Upper lobe of left lung (tissue), 4 donors: ENCODE measurements at regions not wholly inside any gene's neighbourhood (a gene's known extent, or its start where the extent isn't known, plus 50 kb on each side); places are given as distances from the start of the nearest gene placed in this dataset.

Experiments
- CTCF ChIP-seq, 6 experiments: fragments of 450-650 bp in 4 of 6; fragments of 200-600 bp in 2 of 6; sonication (generic) in 2 of 6; IDR thresholded peaks; one replicate each; pipeline ENCODE4 v1.5.1; 2016 to 2019; ENCODE audit warnings: antibody characterized with exemption in 6 of 6
- POLR2A ChIP-seq, 4 donors: fragments of 450-650 bp; IDR thresholded peaks; one replicate each; pipeline ENCODE4 v1.5.1; 2016 to 2017; ENCODE audit warnings: antibody characterized with exemption in 4 of 4, mild to moderate bottlenecking in 2 of 4
- POLR2AphosphoS5 ChIP-seq, 2 donors: sonication (generic); formaldehyde crosslinking; IDR thresholded peaks; one replicate each; pipeline ENCODE4 v1.5.1; 2017; ENCODE audit warnings: antibody characterized with exemption in 2 of 2

- TF ChIP-seq CTCF (IDR thresholded peaks at IDR 0.05) = no peak
- TF ChIP-seq POLR2AphosphoS5 (IDR thresholded peaks at IDR 0.05) = no peak
- TF ChIP-seq POLR2A (IDR thresholded peaks at IDR 0.05) = no peak
Measured at GRCh38 chr6:8628063-8628462, 192.7 kb upstream of the SLC35B3 start.
